Activated CD4-positive, alpha-beta T cell treated with anti-CD3 and anti-CD28 coated beads, Interleukin-2, amount 50 U/mL, for 16 hours (primary cell): ENCODE measurements at regions not wholly inside any gene's neighbourhood (a gene's known extent, or its start where the extent isn't known, plus 50 kb on each side); places are given as distances from the start of the nearest gene placed in this dataset.
"Not testable (repeated sequence)": the region's sequence is repeated elsewhere in the genome, so short reads cannot be mapped to it uniquely, and the experiment has no call there.

Experiments
- DNase-seq: peaks from one replicate; pipeline ENCODE4 v3.0.0-alpha.2; 2020

DNA sequence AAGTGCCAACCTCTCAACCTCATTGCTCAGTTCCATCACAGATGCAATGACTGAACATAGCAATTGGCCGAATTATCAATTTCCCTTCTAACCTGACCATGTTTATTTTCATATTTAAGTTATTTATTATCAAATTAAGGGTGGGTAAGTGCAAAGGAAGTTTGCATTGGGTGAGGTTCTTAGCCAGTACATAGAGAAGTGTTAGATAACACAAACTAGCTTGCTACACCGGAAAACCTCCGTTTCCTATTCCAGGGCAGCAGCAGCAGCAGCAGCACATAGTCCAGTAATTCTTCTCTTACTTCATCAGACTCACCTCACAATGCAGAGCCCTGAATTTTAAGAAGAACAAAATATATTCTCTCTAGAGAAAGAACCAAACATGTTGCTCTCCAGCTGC, 200.5 kb upstream of the OR4E1 start:
- no peak for DNase-seq

DNA sequence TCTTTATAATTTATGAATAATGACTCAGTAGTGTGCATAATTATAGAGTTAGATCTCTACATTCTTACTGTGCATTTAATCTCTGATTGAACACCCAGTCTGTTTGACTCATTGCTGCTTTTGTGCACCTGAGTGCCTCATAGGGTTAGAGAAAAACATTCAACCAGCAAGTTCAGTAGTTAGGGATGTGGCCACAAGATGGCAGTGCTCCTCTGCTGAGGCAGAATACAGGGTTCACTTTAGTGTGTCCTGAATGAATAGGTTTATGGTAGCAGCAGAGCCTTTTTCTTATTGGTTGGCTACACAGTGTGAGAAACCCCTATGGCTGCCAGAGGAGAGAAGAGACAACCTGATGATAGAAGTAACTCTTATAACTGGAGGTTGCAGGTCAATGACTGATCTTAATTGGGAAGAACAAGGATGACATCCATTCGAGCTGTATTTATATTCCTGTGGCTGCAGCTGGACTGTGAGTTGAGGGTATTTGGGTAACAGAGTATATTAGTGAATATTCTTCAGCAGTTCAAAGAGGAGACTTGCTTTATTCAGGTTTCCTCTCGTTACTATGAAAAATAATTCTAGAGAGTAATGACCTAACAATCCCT, 194.9 kb upstream of the OR4E1 start:
- peak; percentile 78 for DNase-seq

DNA sequence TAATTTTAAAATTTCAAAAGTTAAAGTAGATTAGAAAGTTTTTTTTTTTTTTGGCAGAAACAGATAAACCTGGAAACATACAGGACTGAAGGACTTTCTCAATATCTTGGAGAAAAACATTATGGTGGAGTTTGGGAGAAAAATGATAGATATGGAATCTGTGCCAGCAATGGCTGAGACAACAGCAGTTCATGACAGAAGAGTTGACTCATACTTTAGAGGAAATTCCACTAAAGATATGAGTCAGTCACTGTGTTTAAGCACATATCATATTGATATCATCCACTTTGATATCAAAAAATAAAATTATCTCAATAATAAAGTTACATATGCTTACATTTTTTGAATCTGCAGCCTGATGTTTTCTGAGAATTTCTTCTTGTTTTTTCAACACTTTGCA, 193.9 kb upstream of the OR4E1 start:
- no peak for DNase-seq

- no peak for DNase-seq
Measured at GRCh38 chr14:21866479-21866878, 192.9 kb upstream of the OR4E1 start.

DNA sequence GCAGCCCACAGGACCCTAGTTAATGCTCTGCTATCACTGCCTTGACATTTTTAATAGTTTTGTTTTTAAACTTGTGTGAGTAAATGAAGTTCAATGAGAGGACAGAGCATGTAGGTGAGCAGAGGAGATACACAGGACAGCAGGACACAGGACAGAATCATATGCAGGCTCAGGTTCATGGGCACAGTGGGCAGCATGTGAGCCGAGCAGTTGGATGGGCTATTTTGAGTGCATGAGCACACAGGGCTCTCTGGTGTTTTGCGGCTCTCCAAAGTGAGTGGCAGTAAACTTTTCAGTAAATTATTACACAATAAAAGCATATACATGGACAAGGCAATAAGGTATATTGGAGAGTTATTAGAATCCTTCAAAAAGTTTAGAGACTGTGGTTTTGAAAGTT, 189.7 kb upstream of the OR4E1 start:
- DNase-seq = no peak

GRCh38 chr14:21861153-21861552, 187.5 kb upstream of the OR4E1 start:
- no peak for DNase-seq

DNA sequence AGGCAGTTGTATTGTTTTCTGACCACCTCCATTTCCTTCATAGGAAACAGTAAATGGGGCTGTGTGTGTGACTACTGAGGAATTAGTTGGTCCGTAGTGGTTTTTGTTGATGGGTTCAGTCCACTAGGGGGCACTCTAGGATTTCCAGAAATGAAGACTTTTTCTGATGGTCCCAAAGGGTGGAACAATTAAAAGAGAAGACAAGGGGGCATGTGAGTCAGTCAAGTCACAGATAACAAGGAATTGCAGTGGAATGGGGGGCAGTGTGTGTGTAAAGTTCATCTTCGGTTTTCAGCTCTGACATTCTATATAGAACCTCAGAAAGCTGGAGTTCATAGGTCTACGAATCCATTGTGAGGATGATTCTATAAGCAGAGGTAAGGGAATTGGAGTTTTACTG, 186.6 kb upstream of the OR4E1 start:
- peak; percentile 60 for DNase-seq

DNA sequence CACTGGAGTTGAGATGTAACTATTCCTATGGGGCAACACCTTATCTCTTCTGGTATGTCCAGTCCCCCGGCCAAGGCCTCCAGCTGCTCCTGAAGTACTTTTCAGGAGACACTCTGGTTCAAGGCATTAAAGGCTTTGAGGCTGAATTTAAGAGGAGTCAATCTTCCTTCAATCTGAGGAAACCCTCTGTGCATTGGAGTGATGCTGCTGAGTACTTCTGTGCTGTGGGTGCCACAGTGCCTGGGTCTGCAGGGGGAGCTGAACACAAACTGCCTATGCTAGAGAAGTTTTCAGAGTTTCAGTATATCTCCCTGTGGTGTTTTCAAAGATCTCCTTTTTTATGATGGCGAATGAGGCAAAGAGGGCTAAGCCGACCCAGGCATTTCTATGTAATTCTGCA, 179.2 kb upstream of the OR4E1 start:
- no peak for DNase-seq

DNA sequence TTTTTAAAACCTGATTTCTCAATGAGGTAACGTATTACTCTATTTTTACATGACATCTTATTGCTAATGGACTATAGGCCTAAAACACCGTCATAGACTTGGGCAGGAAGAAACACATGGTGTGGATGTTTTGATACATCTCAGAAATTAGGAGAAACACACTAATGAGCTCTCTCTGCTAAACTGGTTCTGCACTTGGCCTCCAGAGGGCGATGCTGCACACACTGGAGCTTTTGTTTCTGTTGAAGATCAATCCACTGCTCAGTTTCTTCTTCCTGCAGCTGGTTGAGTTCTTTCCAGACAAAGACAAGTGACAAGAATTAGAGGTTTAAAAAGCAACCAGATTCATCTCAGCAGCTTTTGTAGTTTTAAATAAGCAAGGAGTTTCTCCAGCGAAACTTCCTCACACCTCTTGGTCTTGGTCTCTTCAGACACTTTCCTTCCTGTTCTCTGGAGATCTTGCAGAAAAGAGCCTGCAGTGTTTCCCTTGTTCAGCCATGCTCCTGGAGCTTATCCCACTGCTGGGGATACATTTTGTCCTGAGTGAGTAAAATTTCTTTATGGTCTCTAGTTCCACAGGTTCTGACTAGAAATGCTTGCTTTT, 178.5 kb upstream of the OR4E1 start:
- peak; percentile 65 for DNase-seq

GRCh38 chr14:21846902-21847301, 173.3 kb upstream of the OR4E1 start:
- peak; percentile 28 for DNase-seq

DNA sequence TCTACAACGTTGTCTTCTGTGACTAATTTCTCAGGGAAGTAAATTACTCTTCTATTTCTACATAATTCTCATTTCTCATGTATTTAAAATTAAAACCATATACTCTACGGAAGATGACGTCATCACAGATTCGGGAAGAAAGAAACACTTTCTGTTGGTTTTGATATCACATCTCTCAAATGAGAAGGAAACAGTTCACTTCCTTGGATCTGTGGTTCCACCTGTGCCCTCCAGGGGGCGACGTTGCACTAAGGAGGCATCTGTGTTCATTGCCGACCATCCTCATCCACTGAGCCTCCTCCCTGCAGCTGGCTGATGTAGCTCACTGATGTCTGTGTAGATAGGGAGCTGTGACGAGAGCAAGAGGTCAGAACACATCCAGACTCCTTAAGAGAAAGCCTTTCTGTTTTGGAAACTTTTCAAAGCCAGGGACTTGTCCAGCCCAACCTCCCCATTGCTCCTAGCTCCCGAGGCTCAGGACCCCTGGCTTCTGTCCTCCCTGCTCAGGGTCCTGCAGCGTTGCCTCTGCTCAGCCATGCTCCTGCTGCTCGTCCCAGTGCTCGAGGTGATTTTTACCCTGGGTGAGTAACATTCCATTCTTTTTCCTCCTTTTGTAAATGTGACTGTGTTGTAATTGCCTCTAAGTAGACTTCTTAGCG, 172.7 kb upstream of the OR4E1 start:
- DNase-seq = peak; percentile 78

DNA sequence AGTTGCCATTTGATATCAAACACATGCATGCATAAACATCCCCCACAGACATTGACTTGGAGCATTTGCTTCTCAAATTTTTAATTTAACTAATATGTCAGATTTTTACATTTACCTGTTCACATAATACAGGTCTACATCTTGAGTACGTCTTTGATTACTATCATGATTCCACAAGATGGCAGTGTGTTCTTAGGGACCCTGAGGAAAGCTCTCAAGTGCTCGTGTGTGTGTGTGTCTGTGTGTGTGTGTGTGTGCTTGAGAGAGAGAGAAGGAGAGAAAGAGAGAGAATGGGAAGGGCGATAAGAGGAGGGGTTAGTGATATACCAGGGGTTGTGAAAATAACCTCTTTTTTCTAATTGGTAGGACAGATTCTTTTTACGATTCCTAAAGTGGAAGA, 167.1 kb upstream of the OR4E1 start:
- no peak for DNase-seq

GRCh38 chr14:21833836-21834235, 160.2 kb upstream of the OR4E1 start:
- no peak for DNase-seq

GRCh38 chr14:21825845-21826244, 152.2 kb upstream of the OR4E1 start:
- DNase-seq = no peak

DNA sequence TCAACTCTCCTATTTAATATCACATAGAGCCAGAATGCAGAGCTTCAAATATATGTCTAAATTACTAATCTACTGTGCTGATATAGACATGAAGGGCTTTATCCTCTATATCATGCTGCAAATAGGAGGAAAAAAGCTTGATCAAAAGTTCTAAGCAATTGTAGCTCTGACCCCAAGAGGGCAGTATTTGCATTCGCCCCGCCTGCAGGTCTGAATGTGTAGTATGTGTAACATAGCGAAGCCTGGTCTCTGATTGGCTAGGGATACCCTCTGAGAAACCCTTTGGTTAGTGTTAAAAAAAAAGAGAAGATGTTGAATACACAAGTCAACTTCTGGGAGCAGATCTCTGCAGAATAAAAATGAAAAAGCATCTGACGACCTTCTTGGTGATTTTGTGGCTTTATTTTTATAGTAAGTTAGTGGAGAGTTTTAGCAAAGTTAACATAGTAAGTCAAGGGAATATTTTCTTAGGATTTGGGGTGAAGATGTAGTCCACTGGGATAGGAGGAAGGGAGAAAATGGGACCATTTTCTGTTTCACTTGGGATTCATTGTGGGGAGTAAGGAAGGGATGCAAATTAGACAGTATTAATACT, 151.6 kb upstream of the OR4E1 start:
- peak; percentile 65 for DNase-seq

DNA sequence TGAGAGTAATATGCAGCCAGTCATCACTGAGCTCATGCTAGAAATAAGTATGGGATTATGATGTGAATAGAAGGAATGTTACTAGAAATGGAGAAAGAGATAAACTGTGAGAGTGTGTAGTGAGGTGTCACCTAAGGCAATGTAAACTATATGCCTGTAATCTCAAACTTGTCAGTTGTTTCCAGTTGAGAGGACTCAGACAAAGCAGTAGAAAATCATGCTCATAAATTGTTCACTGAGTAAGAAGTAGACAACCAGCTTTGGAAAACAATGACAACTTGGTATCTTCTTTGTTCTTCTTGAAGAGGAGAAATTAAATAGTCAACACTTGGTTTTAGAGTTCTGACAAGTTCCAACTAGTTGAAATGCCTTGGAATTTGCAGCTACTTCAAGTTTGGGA, 148.5 kb upstream of the OR4E1 start:
- DNase-seq = no peak

- DNase-seq = no peak
Measured at GRCh38 chr14:21820631-21821030, 147.0 kb upstream of the OR4E1 start.

- not testable (repeated sequence) for DNase-seq
Measured at GRCh38 chr14:21819891-21820290, 146.3 kb upstream of the OR4E1 start.

GRCh38 chr14:21817010-21817409, 143.4 kb upstream of the OR4E1 start:
- not testable (repeated sequence) for DNase-seq

DNA sequence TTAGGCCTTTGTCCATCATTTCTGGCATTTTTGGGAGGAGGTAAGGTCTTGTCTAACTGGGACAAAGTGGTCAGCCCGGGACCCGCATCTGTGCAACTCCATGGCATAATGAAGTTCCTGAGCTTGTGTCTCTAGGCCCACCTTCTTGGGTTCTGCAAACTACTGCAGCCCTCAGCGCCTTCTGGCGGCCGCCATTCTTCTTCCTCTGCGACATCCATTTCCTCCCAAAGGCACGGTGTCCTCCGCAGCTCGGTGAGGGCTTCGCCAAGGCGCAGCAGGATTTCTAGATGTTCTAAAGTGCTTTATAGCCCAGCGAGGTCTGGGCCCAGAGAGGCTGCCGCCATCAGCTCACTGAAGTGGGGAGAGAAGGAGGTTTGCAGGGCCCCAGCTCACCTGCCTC, 134.4 kb upstream of the OR4E1 start:
- DNase-seq = no peak

GRCh38 chr14:21804981-21805380, 131.4 kb upstream of the OR4E1 start:
- no peak for DNase-seq

DNA sequence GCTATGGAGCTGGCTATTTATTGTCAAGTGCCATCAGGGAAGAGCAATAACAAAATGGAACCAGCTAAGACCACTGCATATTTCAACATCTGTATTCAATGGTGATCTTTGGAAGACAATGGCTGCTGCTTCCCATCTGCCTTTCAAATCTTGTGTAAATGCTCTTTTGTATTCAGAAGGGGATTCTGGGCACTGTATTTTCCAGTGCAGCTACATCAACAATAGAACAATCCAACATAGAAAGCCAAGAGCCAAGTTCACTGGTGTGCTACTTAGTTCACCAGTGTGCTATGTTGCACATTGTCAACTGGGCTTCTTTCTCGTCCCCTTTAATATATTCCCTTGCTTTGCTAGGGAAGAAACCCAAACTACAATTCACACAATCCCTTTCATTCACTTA, 128.8 kb upstream of the OR4E1 start:
- no peak for DNase-seq

- peak; percentile 14 for DNase-seq
Measured at GRCh38 chr14:21796916-21797315, 123.3 kb upstream of the OR4E1 start.

DNA sequence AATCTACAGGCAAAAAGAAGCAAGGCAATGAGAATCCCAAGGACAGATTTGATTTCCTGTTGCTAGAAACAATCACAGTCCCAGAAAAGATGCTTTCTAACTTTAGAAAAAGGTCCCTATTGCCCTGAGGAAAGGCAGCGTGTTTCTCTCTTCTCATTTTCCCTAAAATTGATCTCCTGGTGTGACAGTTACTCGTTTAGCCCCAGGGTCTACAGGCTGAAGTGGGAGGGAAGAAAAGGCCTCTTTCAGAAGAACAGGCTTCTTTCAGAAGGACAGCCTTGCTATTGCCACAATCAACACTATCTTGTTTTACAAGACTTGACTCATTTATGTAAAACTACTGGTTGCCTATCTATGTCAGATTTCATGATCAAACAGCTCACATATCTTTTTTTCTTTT, 121.8 kb upstream of the OR4E1 start:
- no peak for DNase-seq
